Putamen (tissue), 1 donor: ENCODE measurements at regions not wholly inside any gene's neighbourhood (a gene's known extent, or its start where the extent isn't known, plus 50 kb on each side); places are given as distances from the start of the nearest gene placed in this dataset.

Experiments
- DNase-seq: peaks from one replicate; pipeline ENCODE4 v3.0.0-alpha.2; 2016; ENCODE audit warnings: low spot score

DNA sequence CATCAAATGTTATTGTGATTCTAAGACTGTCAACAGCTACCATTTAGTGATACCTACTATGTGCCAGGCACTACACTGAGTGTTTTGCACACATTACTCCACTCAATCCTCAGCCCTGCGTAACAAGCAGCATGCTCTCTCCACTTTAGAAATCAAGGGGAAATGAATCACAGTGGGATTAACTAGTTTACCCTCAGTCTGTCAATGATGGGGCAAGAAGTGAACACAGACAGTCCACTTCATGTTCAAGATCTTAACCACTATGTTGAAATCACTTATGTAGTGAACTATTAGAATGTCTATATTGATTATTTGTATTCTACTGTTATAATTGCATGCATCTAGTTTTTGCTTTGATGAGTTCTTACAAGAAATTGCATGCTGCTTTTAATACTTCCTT lies 165.3 kb downstream of the LTN1 start:
- no peak for DNase-seq

DNA sequence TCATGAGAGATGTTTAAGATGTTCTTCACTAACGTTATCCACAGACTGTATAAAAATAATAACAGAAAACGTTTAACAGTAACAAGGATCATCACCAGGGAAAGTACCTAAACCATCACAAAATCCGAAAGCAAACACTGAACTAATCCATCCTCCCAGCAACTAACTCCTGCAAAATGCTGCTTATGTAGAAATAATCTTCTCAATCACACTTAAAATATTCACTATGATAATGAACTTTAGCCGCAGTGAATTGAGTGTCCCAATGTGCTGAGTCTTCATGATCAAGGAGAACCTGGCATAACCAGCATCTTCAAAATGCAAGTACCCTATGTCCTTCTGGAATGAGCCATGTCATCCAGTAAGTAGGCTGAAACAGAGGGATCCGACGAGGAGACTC lies 166.1 kb downstream of the LTN1 start:
- DNase-seq: no peak

DNA sequence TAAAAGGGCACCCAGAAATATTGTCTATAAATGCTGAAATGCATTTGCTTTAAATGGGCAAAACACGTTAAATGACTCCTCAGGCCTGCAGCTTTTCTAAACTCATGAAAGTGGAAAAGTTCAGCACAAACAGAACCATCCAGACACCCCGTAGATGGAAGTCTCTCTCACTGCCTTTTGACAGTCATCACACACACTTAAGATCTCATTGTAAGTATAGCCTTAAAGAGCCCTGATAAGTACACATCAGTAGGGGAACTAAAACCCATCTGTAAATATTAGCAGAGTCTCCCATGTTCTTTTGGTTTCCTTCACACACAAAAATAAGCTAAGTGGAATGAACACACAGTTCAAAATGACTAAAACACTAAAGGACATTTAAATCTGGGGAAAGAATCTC lies 166.7 kb downstream of the LTN1 start:
- no peak for DNase-seq

DNA sequence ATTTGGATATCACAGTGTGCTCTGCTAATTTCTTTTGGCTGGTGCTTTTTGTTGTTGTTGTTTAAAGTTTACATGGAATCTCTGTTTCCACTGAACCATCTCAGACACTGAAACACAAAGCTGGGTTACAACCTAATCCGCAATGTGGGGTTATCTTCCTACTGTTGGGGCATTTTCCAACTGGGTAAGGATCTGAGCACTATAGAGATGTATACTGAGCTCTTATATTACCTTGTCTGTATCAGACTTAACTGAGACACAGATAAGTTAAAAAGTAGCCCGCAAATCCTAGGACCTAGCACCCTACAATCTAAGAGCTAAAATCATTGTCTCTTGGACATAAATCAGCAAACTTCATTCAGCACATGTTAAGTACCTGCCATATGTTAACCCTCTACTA lies 169.2 kb downstream of the LTN1 start:
- no peak for DNase-seq

DNA sequence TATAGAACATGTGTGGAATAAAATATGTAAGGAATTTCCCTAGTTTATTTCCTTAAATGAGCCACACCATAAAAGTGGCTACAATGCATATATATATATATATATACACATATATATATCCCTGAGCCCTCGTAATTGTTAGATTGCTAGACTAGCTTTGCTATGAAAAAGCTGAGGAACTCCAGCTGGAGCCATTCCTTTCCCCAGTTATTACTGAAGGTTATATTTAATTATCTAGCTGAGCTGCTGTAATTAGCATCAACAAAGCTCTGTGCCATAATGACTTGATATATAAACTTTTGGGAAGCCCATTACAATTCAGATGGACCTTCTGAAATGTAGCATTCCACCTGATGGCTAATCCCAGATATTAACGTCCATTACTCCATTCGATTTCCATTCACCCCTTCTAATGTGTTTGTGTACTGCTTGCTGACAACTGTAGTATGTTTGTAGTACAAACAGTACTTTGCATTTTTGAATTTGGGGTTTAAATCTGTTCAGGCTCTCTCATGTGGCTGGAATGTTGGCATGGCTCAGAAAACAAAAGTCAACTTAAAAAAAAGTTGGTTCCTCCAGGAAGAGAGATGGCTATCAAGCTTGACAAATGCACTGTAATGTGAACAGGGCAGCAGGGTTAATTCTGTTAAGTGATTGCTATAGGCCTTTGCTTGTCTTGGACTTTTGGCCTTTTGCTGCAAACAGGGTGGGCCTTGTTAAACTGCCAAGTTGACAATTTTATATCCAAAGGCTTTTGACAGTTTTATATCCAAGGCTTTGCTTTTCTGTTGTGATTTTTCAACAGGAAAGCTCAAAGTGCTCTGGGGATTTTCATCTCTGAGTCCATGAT lies 170.0 kb downstream of the LTN1 start:
- no peak for DNase-seq

DNA sequence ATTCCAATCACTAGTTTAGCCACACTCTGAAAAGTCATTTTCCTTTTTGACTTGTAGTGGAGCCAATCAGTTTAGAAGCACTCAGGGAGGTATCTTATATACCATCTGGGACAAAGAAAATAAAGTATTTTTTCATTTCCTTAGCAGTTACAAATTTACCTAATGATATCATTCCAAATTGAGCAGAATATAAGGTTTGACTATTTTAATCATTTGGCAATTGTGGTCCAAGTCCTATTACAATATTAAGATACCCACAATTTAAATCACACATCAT lies 170.6 kb downstream of the LTN1 start:
- no peak for DNase-seq

DNA sequence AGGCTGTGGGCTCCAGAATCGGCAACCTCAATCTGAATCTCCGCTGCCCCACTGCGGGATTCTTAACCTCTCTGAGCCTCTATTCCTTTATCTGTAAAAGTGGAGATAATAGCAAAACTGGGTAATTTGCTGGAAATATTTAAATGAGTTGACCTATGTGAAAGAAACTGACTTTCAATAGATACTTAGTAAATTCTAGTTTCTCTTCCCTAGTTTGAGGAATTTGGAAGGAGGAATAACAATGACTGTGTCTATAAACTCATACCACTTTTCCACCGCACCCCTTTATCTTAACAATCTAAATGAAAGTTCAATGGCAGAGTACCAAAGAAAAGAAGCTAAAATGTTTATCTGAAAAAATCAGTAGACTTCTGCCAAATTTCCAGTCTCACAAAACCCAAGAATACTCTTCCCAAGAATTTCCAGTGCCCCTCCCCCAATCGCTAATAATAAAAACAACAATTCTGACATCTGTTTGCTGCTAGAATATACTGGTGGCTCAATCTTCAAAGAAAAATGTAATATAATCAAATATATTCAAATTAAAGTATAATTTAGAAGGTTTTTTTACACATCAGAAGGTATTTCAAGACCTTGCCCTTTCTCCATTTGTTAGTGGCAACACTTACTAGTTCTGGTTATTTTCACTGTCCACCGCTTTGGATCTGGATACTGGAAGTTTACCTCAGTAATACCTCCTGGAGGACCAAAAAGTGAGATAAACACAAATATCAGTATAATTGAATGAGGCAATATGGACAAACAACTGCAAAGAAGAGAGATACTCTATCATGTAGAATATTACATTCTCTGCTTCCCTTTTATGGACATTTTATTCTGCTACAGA lies 171.2 kb downstream of the LTN1 start:
- DNase-seq: no peak

DNA sequence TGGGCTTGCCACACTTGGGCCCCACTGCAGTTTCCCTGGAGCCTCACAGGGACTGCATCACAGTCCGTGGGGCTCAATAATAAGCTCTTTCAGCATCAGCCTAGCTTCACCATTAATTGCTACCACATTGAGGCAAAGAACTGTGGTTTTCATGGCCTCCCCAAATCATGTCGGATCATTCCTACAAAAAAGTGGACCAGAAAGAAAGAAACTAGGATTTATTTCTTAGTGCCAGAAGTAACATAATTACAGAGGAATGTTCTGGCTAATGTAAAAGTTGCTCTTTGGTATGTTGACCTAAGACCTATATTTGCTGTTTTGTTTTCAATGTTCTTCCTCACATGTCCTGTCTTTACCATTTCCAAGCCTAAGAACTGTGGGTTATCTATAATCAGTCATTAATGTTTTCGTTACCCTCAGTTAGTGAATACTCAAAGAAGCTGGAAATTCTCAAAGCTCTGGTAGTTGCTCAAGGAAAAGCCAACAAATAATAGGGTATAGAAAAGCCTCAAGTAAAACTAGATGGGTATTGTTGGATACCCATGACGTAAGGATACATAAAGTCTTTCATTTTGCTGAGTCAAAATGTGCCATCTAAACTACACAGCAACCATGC lies 173.9 kb downstream of the LTN1 start:
- no peak for DNase-seq

DNA sequence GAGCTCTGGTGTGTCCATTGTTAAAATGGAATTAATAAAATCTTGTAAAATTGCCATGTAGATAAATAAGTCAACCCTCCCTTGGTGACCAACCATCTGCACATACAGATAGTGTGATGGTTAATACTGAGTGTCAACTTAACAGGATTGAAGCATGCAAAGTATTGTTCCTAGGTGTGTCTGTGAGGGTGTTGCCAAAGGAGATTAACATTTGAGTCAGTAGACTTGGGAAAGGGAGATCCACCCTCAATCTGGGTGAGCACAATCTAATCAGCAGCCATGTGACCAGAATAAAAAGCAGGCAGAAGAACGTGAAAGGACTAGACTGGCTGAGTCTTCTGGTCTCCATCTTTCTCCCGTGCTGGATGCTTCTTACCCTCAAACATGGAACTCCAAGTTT lies 174.8 kb downstream of the LTN1 start:
- no peak for DNase-seq

DNA sequence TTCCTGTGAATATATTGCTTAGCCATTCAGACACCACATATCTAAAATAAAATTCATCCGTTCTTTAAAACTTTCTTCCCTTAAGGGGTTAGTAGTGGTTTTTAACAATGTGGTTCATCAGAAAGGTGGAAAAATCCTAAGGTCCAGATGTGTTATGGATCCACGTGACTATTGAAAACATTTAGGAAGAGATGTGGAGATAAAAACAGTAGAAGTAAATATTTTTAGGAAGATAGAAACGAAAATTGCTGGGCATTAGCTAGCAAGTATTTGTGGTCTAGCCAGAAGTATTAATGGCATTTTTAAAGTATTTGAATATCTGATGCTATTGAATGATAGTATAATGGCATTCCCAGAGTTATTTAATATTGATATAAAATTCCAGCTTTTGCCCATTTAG lies 180.8 kb downstream of the LTN1 start:
- no peak for DNase-seq

DNA sequence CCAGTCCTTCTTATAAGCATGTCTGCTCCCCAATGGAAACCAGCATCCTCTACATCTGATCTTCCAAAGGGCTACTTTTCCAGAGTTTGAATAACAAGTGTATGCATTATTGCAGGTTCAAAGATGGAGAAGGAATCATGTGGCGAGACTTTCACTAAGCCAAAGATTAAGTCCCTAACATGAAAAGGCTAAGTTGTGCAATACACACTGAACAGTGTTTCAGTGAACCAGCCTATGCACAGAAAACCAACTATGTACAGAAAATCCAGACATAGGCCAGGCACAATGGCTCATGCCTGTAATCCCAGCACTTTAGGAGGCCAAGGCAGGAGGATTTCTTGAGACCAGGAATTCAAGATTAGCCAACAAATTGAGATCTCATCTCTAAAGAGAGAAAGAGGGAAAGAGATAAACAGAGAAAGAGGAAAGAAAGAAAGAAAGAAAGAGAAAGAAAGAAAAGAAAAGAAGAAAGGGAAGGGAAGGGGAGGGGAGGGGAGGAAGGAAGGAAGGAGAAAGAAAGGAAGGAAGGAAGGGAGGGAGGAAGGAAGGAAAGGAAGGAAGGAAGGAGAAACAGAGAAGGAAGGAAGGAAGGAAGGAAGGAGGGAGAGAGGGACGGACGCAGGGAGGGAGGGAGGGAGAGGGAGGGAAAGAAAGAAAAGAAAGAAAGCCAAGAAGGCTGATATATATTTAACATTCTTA lies 181.7 kb downstream of the LTN1 start:
- DNase-seq: no peak

DNA sequence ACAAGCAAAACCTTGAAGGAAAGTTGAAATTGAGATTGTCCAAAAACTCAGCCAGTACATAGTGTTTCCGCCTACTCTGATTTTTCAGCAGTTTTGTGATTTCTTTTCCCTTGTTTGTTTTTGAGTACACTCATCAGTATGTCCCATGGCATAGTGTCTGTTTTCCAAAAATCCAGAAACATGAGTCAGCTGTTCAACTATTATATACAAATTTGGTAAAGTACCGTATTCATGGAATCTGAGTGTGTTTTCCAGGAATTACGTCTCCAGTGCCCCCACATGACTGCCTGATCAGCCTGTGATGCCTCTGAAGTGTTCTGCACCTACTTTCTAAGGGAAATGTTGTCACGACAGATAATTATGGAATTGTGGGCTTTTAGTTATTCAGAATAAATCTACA lies 186.8 kb downstream of the LTN1 start:
- DNase-seq: no peak

DNA sequence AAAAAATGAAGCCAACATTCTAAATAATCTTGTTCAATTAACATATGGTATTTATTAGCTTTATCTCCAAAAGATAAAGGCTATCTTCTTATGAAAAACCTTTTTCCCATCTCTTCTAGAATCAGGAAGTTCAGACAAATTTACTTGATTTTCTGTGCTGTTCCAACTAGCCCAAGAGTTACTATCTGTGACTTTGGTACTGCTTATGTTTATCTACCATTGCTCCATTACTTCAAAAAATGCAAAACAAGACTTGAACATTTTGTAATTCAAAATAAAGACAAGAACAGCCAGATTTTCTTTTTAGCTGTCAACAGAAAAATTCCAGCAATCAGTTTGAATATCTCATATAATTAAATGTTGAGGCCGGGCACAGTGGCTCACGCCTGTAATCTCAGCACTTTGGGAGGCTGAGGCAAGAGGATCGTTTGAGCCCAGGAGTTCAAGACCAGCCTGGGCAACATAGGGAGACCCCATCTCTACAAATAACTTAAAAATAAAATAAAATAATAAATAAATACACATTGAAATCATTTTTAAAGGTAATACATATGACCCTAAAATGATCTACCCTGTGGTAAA lies 188.5 kb downstream of the LTN1 start:
- DNase-seq: no peak

DNA sequence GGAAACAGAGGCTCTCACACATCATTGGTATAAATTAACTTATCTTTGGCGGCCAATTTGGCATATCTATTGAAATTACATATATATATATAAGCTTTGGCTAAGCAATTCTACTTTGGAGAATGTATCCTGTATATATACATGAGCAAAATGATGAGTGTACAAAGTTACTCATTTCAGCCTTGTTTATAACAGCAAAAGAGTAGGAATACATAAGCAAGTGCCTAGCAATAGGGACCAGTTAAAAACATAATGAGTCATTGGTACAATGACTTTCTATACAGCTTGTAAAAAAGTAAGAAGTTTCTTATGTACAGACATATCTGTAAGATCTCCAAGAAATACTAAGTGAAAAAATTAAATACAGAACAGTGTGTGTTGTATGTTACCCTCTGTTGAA lies 190.8 kb downstream of the LTN1 start:
- DNase-seq: no peak

DNA sequence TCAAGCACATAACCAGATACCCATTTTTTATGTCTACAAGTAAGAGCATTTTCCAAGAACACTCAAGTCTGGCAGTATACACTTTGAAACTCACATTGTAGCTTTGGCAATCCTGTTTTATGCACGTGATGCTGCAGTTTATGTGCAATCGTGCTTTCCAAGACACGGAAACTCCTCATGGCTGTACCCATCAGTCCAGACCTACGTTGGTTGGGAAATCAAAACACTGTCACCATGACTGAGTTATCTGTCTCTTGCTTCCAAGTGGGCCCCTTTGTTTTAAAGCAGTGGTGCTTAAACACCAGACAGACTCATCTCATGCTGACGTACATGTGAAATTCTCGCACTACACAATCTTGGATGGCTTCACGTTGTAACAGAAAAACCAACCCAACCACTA lies 192.8 kb downstream of the LTN1 start:
- DNase-seq: no peak

DNA sequence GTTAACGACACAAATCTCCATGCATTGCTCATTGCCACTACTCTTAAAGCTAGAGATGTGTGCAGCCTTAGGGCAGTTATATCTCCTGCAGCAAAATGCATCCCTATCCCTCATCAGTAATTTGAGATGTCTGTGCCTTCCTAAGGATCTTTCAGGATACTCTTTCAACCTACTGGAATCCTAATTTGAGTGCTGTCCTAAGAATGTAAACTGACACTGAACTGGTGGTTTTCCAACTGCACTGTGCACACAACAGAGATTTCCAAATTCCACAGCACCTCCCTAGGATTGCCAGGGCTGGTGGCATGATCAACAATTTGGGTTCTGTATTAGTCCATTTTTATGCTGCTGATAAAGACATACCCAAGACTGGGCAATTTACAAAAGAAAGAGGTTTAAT lies 193.9 kb downstream of the LTN1 start:
- DNase-seq: no peak

DNA sequence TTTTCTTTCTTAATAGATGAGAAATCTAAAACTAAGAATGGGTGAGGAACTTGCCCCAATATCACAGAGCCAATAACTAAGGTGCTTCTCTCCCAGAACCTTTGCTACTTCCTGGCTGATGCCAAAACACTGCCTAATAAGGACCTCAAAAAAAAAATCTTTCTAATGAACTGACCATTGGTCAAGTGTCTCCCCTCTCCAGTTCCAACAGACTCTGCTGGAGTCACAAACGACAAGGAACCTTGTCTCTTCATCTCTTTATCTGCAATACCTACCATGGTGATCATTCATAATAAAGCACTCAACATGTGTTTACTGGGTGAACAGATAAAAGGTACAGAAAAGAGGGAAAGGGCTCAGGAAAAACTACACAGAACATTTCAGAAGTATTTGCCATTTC lies 197.4 kb downstream of the LTN1 start:
- DNase-seq: no peak

DNA sequence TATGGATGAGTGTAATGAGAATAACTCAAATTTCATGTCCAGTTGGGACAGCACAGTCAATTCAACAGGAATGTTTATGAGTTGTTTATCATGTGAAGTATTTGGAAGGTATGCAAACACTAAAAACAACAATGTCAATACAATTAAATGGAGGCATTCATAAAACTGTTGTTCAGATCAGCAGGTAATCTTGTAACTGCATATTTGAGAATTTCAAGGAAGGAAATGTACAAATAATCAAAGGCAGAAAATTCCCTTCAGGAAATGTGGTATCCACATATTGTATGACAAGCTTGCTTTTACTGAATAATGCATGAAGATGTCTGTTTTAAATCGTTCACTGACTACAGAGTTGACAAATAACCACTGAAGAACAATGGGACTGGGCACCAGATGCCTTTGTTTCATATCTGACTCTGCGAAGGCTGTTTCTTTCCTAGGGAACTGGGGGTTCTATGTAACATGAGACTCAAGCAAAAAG lies 198.3 kb downstream of the LTN1 start:
- DNase-seq: no peak

DNA sequence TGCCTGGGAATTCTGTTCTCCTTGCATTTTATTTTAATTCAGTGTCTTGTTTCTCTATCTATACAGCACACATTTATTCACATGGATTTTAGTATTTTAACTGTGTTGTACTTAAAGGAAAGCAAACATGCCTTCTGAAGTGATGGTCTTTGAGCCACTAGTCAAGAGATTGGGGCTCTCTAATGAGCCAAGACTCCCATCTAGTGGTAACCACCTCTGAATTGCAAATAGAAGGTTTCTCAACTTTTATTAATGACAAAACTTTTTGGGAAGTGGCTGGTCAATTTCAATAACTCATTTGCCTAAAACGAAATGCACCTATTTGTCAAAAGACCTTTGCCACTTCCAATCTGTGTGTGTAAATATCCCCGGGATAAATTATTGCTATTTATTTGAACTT lies 199.6 kb downstream of the LTN1 start:
- DNase-seq: no peak

DNA sequence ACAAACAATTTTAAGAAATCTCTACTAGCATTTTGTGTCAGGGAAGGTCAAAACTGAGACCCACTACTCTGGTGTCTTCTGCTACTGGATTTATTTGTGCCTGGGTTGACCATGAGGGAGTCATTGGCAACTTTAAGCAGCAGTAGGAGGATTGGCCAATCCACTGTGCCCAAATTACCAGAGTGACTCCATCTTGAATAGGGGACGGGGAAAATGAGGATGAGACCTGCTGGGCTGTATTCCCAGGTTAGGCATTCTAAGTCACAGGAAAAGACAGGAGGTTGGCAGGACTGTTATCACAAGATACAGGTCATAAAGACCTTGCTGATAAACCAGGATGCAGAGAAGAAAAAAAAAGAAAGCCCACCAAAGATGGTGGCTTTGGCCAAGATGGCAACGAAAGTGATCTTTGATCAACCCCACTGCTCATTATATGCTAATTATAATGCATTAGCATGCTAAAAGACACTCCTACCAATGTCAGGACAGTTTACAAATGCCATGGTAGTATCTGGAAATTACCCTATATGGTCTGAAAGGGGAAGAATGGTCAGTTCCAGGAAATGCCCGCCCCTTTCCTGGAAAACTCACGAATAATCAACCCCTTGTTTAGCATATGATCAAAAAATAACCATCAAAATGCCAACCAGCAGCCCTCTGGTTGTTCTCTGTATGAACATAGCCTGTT lies 200.9 kb downstream of the LTN1 start:
- no peak for DNase-seq

DNA sequence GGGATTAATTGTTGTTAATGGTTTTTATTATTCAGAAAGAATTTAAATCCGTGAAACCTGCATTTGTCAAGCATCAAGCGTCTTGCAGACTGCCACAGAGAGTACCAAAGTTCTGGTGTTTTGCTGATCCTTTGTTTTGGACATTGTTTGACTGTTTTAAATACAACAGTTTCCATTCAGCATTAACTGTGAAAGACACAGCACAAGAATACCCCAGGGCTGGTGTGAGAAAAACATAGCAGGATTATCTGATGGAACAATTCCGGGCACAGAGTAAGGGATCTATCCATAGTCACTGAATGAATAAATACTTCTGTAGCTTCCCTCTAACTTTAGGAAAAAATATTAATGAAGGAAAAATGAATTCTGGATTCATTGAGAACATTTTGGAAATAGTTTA lies 202.3 kb downstream of the LTN1 start:
- no peak for DNase-seq

DNA sequence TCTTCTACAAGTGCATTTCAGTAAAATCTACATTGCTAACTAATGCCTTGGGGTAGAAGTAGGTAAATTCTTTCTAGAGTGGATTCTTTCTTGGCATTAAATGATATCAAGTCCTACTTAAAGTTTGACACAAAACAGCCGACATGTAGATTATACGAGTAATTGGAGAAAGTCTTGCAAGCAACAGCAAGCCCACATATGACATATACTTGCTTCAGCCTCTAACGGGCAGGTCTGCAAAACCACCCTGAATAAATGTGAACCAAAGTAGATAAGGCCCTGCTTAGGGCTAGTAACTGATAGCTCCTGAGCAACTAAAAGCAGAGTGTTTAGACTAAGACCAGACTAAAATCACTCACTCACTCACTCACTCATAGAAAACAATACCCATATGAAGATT lies 203.2 kb downstream of the LTN1 start:
- no peak for DNase-seq
